GM19240 (cell line): ENCODE measurements at regions not wholly inside any gene's neighbourhood (a gene's known extent, or its start where the extent isn't known, plus 50 kb on each side); places are given as distances from the start of the nearest gene placed in this dataset.

ENCODE experiments used
- DNase-seq: peaks from one replicate; pipeline ENCODE4 v3.0.0; 2011; ENCODE audit warnings: low spot score; ENCODE audit not compliant: insufficient read length

GRCh38 chr5:99922386-99922785, 612.8 kb upstream of the FAM174A start:
- no peak for DNase-seq

GRCh38 chr5:99911971-99912370, 623.2 kb upstream of the FAM174A start:
- no peak for DNase-seq

- DNase-seq, result no peak
Measured at GRCh38 chr5:99906776-99907175, 628.4 kb upstream of the FAM174A start.

GRCh38 chr5:99901972-99902371, 633.2 kb upstream of the FAM174A start:
- DNase-seq, result no peak

- DNase-seq, result no peak
Measured at GRCh38 chr5:99900302-99900852, 634.8 kb upstream of the FAM174A start.

- DNase-seq, result no peak
Measured at GRCh38 chr5:99879791-99880511, 655.2 kb upstream of the FAM174A start.

- DNase-seq, result no peak
Measured at GRCh38 chr5:99878830-99879229, 656.3 kb upstream of the FAM174A start.

- DNase-seq, result no peak
Measured at GRCh38 chr5:99866740-99867139, 668.4 kb upstream of the FAM174A start.

- no peak for DNase-seq
Measured at GRCh38 chr5:99865159-99865558, 670.0 kb upstream of the FAM174A start.

GRCh38 chr5:99835791-99836190, 699.4 kb upstream of the FAM174A start:
- DNase-seq, result no peak

- no peak for DNase-seq
Measured at GRCh38 chr5:99827136-99827535, 708.0 kb upstream of the FAM174A start.

GRCh38 chr5:99817796-99818195, 717.4 kb upstream of the FAM174A start:
- DNase-seq, result no peak

GRCh38 chr5:99814321-99815063, 720.7 kb upstream of the FAM174A start:
- DNase-seq, result no peak

GRCh38 chr5:99808657-99809230, 726.4 kb upstream of the FAM174A start:
- DNase-seq, result no peak

- no peak for DNase-seq
Measured at GRCh38 chr5:99807346-99807745, 727.8 kb upstream of the FAM174A start.

- DNase-seq, result no peak
Measured at GRCh38 chr5:99795031-99795430, 740.1 kb upstream of the FAM174A start.

- DNase-seq, result no peak
Measured at GRCh38 chr5:99788482-99788881, 746.7 kb upstream of the FAM174A start.

GRCh38 chr5:99775189-99775588, 760.0 kb upstream of the FAM174A start:
- no peak for DNase-seq

GRCh38 chr5:99773290-99773689, 761.9 kb upstream of the FAM174A start:
- no peak for DNase-seq

- DNase-seq, result no peak
Measured at GRCh38 chr5:99771296-99771695, 763.9 kb upstream of the FAM174A start.

- DNase-seq, result no peak
Measured at GRCh38 chr5:99765011-99765410, 770.2 kb upstream of the FAM174A start.

GRCh38 chr5:99763021-99763774, 772.0 kb upstream of the FAM174A start:
- no peak for DNase-seq
